IMR-90 (cell line): ENCODE measurements at regions not wholly inside any gene's neighbourhood (a gene's known extent, or its start where the extent isn't known, plus 50 kb on each side); places are given as distances from the start of the nearest gene placed in this dataset.

Experiments used
- ATAC-seq: fragments of 200-7000 bp; cut with Tn5 transposase; 2 replicates; pipeline ENCODE4 v1.9.1; 2020; ENCODE audit warnings: low read depth, mild to moderate bottlenecking, moderate library complexity
- BruUV-seq: library from RNA; stranded (reverse); fragments of 400-500 nt; replicated peaks from 2 replicates; lab custom pipeline; 2021; lab: Mats Ljungman, UMichigan
- CTCF ChIA-PET: fragments of 300-600 bp; formaldehyde crosslinking; extraction: SDS; loops from one replicate; lab custom pipeline; 2021; ENCODE audit warnings: antibody characterized with exemption; lab: Yijun Ruan, JAX
- POLR2A ChIA-PET: fragments of 300-600 bp; sonication (Branson Sonifier 250); formaldehyde crosslinking; loops from one replicate; lab custom pipeline; 2022; ENCODE audit warnings: antibody characterized with exemption; ENCODE audit not compliant: unreplicated experiment; lab: Charles Lee
- DNase-seq: peaks from one replicate; pipeline ENCODE4 v3.0.0; 2013
- H2AFZ ChIP-seq: replicated peaks from 2 replicates; pipeline ENCODE3; 2013; ENCODE audit warnings: low read length, mild to moderate bottlenecking; ENCODE audit not compliant: poor library complexity
- H2AK5ac ChIP-seq: 2 replicates; pipeline ENCODE4 v1.6.1; 2013; ENCODE audit warnings: low read depth, low read length, inconsistent platforms
- H2AK9ac ChIP-seq: replicated peaks from 2 replicates; pipeline ENCODE3; 2013; ENCODE audit warnings: mild to moderate bottlenecking, low read depth, low read length, moderate library complexity; ENCODE audit not compliant: poor library complexity
- H2BK120ac ChIP-seq: 2 replicates; pipeline ENCODE4 v1.6.1; 2013; ENCODE audit warnings: low read depth, low read length, inconsistent platforms
- H2BK15ac ChIP-seq: 3 replicates; pipeline ENCODE4 v1.6.1; 2013; ENCODE audit warnings: low read depth, low read length, inconsistent platforms
- H2BK20ac ChIP-seq: 2 replicates; pipeline ENCODE4 v1.6.1; 2013; ENCODE audit warnings: low read depth, mild to moderate bottlenecking, inconsistent platforms, low read length, moderate library complexity
- H2BK5ac ChIP-seq: 2 replicates; pipeline ENCODE4 v1.6.1; 2013; ENCODE audit warnings: mild to moderate bottlenecking, low read depth, low read length, inconsistent platforms; ENCODE audit not compliant: poor library complexity, severe bottlenecking
- H3K14ac ChIP-seq: replicated peaks from 2 replicates; pipeline ENCODE4 v1.6.1; 2013; ENCODE audit warnings: low read depth, low read length, inconsistent platforms
- H3K18ac ChIP-seq: 2 replicates; pipeline ENCODE4 v1.6.1; 2013; ENCODE audit warnings: low read depth, low read length, control low read depth
- H3K23ac ChIP-seq: 2 replicates; pipeline ENCODE4 v1.6.1; 2013; ENCODE audit warnings: low read depth, low read length, inconsistent platforms
- H3K27ac ChIP-seq: 2 replicates; pipeline ENCODE4 v1.5.1; 2013; ENCODE audit warnings: mild to moderate bottlenecking, control low read depth, low read length; ENCODE audit not compliant: insufficient read depth
- H3K27me3 ChIP-seq: 2 replicates; pipeline ENCODE4 v1.6.1; 2013; ENCODE audit warnings: low read length; ENCODE audit not compliant: control insufficient read depth, insufficient read depth
- H3K36me3 ChIP-seq: 2 replicates; pipeline ENCODE4 v1.6.1; 2013; ENCODE audit warnings: low read length, mixed read lengths; ENCODE audit not compliant: control insufficient read depth, insufficient read depth
- H3K4ac ChIP-seq: 2 replicates; pipeline ENCODE4 v1.6.1; 2013; ENCODE audit warnings: low read depth, low read length, inconsistent platforms
- H3K4me1 ChIP-seq: 2 replicates; pipeline ENCODE4 v1.6.1; 2013; ENCODE audit warnings: low read length, mixed read lengths; ENCODE audit not compliant: control insufficient read depth, insufficient read depth
- H3K4me2 ChIP-seq: 2 replicates; pipeline ENCODE4 v1.6.1; 2013; ENCODE audit warnings: low read depth, mild to moderate bottlenecking, control low read depth, low read length, moderate library complexity
- H3K4me3 ChIP-seq: 2 replicates; pipeline ENCODE4 v1.5.1; 2013; ENCODE audit warnings: low read depth, mild to moderate bottlenecking, control low read depth, low read length, moderate library complexity; ENCODE audit not compliant: insufficient read depth
- H3K56ac ChIP-seq: 2 replicates; pipeline ENCODE4 v1.6.1; 2013; ENCODE audit warnings: low read length, inconsistent platforms; ENCODE audit not compliant: insufficient read depth; ENCODE audit errors: extremely low read depth
- H3K79me1 ChIP-seq, 2 experiments: 2 replicates each; pipeline ENCODE4 v1.6.1; 2013; ENCODE audit warnings: low read length in 2 of 2, inconsistent platforms in 1 of 2, low read depth in 1 of 2
- H3K9ac ChIP-seq: 2 replicates; pipeline ENCODE4 v1.6.1; 2013; ENCODE audit warnings: low read depth, low read length, control low read depth
- H3K9me1 ChIP-seq: 2 replicates; pipeline ENCODE4 v1.6.1; 2013; ENCODE audit warnings: low read length, inconsistent platforms; ENCODE audit not compliant: insufficient read depth
- H3K9me3 ChIP-seq: 2 replicates; pipeline ENCODE4 v1.6.1; 2013; ENCODE audit warnings: low read length; ENCODE audit not compliant: control insufficient read depth, insufficient read depth
- H4K20me1 ChIP-seq: 2 replicates; pipeline ENCODE4 v1.6.1; 2013; ENCODE audit warnings: low read length, inconsistent platforms; ENCODE audit not compliant: insufficient read depth
- H4K5ac ChIP-seq: 2 replicates; pipeline ENCODE4 v1.6.1; 2013; ENCODE audit warnings: mild to moderate bottlenecking, low read depth, low read length, control low read depth
- H4K8ac ChIP-seq, 2 experiments: 2 replicates each; pipeline ENCODE4 v1.6.1; 2013; ENCODE audit warnings: low read depth in 2 of 2, low read length in 2 of 2, control low read depth in 1 of 2, inconsistent platforms in 1 of 2
- H4K91ac ChIP-seq: 2 replicates; pipeline ENCODE4 v1.6.1; 2013; ENCODE audit warnings: low read depth, low read length, inconsistent platforms; ENCODE audit not compliant: insufficient read depth
- BHLHE40 ChIP-seq: fragments of 150-350 bp; IDR thresholded peaks from 2 replicates; pipeline ENCODE4 v1.6.1; 2016; ENCODE audit warnings: mild to moderate bottlenecking, low read depth, low read length
- CEBPB ChIP-seq: IDR thresholded peaks from 2 replicates; pipeline ENCODE4 v1.6.1; 2012; ENCODE audit warnings: low read depth, low read length, improper control_type of control experiment
- CHD1 ChIP-seq: IDR thresholded peaks from 2 replicates; pipeline ENCODE4 v1.6.1; 2012; ENCODE audit warnings: low read depth, low read length, improper control_type of control experiment
- CTCF ChIP-seq: conservative IDR thresholded peaks from 2 replicates; pipeline ENCODE4 v1.5.1; 2012; ENCODE audit warnings: mild to moderate bottlenecking, low read depth, low read length, improper control_type of control experiment
- FOS ChIP-seq: fragments of 150-350 bp; IDR thresholded peaks from 2 replicates; pipeline ENCODE4 v1.6.1; 2016; ENCODE audit warnings: low read depth, low read length
- MAFK ChIP-seq: IDR thresholded peaks from 2 replicates; pipeline ENCODE4 v1.6.1; 2012; ENCODE audit warnings: low read depth, low read length, improper control_type of control experiment
- MXI1 ChIP-seq: IDR thresholded peaks from 2 replicates; pipeline ENCODE4 v1.6.1; 2012; ENCODE audit warnings: low read depth, mild to moderate bottlenecking, low read length, moderate library complexity, borderline replicate concordance
- POLR2A ChIP-seq: IDR thresholded peaks from 2 replicates; pipeline ENCODE4 v1.6.1; 2012; ENCODE audit warnings: mild to moderate bottlenecking, low read depth, low read length
- RCOR1 ChIP-seq: IDR thresholded peaks from 2 replicates; pipeline ENCODE4 v1.6.1; 2012; ENCODE audit warnings: mild to moderate bottlenecking, low read length, improper control_type of control experiment; ENCODE audit not compliant: insufficient replicate concordance
- SMC3 ChIP-seq: fragments of 150-350 bp; IDR thresholded peaks from 2 replicates; pipeline ENCODE4 v1.6.1; 2016; ENCODE audit warnings: low read depth, mild to moderate bottlenecking, antibody characterized with exemption, low read length, moderate library complexity
- USF2 ChIP-seq: fragments of 150-350 bp; IDR thresholded peaks from 2 replicates; pipeline ENCODE4 v1.6.1; 2017; ENCODE audit warnings: mild to moderate bottlenecking, antibody characterized with exemption, low read length, low read depth
- WGBS, 2 experiments: methylation state at CpG; one replicate each; pipeline versions ENCODE4 v1.1.5 to v1.1.7; 2013; ENCODE audit warnings: missing lambda C conversion rate in 2 of 2; ENCODE audit not compliant: insufficient read length in 1 of 2; ENCODE audit errors: extremely low coverage in 2 of 2; 5-methylcytosine and 5-hydroxymethylcytosine counted together
- dilution Hi-C: fragments of 300-500 bp; cut with HindIII; formaldehyde crosslinking; loops from one replicate; pipeline ENCODE4 v1.14.3; 2018; ENCODE audit warnings: low sequenced_read_pairs; ENCODE audit not compliant: unreplicated experiment
- in situ Hi-C: fragments of 300-500 bp; cut with MboI; formaldehyde crosslinking; loops from 3 replicates; pipeline ENCODE4 v1.14.3; 2019; ENCODE audit warnings: low sequenced_read_pairs, inconsistent platforms, mixed read lengths
- intact Hi-C: fragments of 100-400 bp; cut with micrococcal nuclease; formaldehyde crosslinking; loops from 2 replicates; pipeline ENCODE4 v1.10.0; 2022

GRCh38 chr5:25099538-25099937 is 454.8 kb upstream of the CDH10 start:
- Histone ChIP-seq H2BK5ac (no peak overlapping the region), H2BK20ac (no peak overlapping the region), H3K18ac (no peak overlapping the region), H3K23ac (no peak overlapping the region), H2BK15ac (no peak overlapping the region), H3K4me3 (no peak overlapping the region), H4K5ac (no peak overlapping the region), H3K9me1 (no peaks in the 10 kb centered on the region), H3K14ac (no peak overlapping the region), H3K36me3 (no peaks in the 10 kb centered on the region), H3K4me1 (no peaks in the 10 kb centered on the region), H3K27ac (no peak overlapping the region), H4K8ac (no peak overlapping the region), H3K27me3 (no peaks in the 10 kb centered on the region), H3K9ac (no peak overlapping the region), H4K91ac (no peak overlapping the region), H3K79me1 (no peaks in the 10 kb centered on the region), H2AFZ (no peak overlapping the region), H4K20me1 (no peaks in the 10 kb centered on the region), H3K56ac (no peak overlapping the region), H2AK5ac (no peak overlapping the region), H3K4me2 (no peak overlapping the region), H3K4ac (no peak overlapping the region), H2BK120ac (no peak overlapping the region), H3K9me3 (peaks cover 2% of the 10 kb centered on the region; the same call in 1 of the 2 replicates), H2AK9ac (no peak overlapping the region)
- ATAC-seq = no peak
- intact Hi-C loops (no loop called here), in situ Hi-C loops (no loop called here), dilution Hi-C loops (no loop called here)
- CTCF ChIA-PET = no interaction called here
- BruUV-seq = no TSS peak
- no peak for TF ChIP-seq CTCF
- no peak for TF ChIP-seq MXI1
- TF ChIP-seq CHD1 = no peak
- no peak for TF ChIP-seq POLR2A
- no peak for TF ChIP-seq BHLHE40
- TF ChIP-seq CEBPB = no peak
- no peak for TF ChIP-seq USF2
- TF ChIP-seq FOS = no peak
- no peak for TF ChIP-seq RCOR1
- no peak for TF ChIP-seq MAFK
- no peak for TF ChIP-seq SMC3
- DNase-seq = no peak
- POLR2A ChIA-PET = no interaction called here
- WGBS, 2 experiments = no CpG with 5 or more reads among the region's 3 CpGs
